CD1c-positive myeloid dendritic cell (primary cell): ENCODE measurements at regions not wholly inside any gene's neighbourhood (a gene's known extent, or its start where the extent isn't known, plus 50 kb on each side); places are given as distances from the start of the nearest gene placed in this dataset.
"Not testable (repeated sequence)": the region's sequence is repeated elsewhere in the genome, so short reads cannot be mapped to it uniquely, and the experiment has no call there.

Experiments used
- DNase-seq: peaks from one replicate; pipeline ENCODE4 v3.0.0-alpha.2; 2016; ENCODE audit errors: extremely low spot score

DNA sequence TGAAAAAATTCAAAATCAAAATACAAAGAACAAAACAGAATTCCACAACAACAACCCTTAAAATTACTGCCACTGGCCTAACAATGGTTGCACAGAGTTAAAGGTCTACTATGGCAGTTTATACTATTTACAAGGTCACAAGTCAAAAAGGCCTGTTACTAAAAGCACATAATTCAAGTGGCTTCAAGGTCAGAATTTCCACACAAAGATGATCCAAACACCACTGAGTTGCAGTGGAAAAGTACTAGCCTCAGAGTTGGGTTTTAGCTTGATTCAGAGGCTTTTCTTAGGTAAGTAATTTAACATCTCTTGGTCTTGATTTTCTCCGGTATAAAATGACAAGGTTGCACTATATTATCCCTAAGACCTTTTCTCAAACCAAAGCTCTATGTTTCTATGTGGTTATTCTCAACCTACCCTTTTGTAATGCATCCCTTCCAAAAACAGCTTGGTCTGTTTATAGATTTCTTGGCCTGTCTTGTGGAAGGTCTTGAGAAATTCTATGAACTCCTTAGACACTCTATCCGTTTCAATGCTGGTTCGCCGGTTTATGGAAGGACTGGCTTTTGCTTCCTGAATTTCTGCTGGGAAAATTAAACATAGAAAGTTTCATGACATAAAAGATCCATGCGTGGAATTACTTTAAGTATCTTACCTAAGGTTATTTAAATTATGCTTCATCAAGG, 69.5 kb downstream of the MDH2 start:
- not testable (repeated sequence) for DNase-seq

DNA sequence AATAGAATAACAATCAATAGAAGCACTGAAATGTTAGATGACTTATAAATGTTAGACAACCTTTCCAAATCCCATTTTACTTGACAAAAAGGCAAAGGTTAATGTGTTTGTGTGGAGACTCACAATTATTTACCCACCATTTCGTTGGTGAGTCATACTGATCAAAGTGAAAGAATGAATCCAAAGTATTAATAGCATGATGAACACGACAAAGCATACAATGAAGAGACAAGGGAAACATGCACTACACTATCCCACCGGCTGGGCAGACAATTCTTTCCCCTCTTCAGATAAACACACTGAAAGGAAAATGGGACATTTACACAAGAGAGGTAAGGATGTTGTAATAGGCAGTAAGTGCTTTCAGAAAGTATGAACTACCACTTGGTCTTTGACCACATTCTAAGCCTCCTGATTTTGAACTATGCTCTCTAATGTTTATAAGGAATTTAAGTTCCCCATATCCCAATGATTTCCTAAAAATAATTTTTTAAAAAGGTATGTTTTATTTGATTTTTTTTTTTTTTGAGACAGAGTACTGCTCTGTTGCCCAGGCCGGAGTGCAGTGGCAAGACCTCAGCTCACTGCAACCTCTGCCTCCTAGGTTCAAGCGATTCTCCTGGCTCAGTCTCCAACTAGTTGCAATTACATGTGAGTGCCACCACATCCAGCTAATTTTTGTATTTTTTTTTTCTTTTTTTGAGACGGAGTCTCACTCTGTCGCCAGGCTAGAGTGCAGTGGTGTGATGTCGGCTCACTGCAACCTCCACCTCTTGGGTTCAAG, 70.5 kb downstream of the MDH2 start:
- DNase-seq, result not testable (repeated sequence)

DNA sequence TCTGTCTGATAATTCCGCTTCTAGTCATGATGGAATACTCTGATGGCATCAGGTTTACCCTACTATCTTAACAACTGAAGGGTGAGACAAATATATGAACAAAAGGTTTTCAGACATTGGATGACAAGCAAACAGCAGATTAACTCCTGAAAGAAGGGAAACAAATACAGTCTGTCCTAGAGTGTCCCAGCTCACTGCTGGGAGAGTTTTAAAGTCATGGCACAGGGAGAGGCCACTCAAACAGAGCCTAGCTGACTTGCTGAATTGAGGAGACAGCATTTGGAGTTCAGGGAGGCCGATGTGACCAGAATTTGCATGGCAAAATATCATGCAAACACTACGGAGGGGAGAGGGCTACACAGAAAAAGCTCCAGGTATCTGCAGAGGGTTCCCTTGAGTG, 73.1 kb downstream of the MDH2 start:
- DNase-seq, result no peak

DNA sequence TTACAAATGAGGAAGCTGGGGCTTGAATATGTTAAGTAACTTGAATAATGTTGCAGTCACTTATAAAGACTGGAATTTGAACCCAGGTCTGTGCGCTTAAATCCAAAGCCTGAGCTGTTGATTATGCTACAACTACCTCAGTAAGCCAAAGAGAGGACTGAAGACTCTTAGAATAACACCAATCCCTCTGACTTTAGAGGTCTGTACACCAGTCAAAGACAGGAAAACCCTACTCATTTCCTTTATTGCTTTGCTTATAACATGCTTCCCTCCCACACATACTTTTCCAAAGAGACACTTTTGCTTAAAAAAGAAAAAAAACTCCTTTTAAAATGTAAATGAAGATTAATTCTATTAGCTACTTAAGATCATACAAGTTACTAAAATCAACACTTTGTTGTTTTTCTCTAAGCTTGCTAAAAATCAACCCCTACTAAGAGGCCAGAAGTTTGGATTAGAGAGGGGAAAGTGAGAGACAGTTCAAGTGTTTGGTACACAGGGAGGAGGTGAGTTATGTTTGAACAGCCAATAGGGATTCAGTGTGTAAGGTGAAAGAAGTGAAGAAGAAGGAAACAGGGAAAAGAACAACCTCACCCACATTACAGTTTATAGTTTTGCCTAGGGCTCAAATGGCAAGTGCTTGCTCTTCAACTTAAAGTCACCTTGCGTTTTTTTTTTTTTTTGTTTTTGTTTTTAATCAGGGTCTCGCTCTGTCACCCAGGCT, 74.8 kb downstream of the MDH2 start:
- peak; percentile 6 for DNase-seq

DNA sequence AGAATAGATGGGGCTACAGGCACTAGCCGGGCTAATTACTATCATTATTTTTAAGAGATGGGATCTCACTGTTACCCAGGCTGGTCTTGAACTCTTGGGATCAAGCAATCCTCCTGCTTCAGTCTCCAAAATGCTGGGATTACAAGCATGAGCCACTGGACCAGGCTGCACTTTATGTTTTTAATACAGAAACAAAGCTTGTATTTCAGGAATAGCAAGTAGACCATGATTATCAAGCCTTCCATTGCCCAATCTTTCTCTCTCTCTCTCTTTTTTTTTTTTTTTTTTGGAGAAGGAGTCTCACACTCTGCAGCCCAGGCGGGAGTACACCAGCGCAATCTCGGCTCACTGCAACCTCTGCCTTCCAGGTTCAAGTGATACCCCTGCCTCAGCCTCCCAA, 75.4 kb downstream of the MDH2 start:
- no peak for DNase-seq

DNA sequence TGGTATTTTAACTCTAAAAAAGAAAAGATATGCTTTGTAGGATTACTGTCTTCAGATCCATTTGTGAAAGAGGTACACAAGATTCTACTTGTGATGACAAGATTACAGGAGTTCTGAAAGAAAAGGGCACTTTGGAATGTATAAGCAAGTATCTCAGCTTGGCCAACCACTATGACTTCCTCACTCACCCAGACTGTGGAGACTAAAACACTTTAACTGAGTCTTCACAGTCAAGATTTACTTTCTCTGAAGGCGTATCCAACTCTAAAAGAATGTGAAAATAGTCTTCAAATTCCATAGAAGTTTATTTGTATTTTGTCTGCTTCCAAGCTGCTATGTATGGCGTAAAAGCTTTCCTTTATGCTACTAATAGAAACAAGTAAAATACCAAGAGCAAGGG, 76.1 kb upstream of the SRRM3 start:
- no peak for DNase-seq

DNA sequence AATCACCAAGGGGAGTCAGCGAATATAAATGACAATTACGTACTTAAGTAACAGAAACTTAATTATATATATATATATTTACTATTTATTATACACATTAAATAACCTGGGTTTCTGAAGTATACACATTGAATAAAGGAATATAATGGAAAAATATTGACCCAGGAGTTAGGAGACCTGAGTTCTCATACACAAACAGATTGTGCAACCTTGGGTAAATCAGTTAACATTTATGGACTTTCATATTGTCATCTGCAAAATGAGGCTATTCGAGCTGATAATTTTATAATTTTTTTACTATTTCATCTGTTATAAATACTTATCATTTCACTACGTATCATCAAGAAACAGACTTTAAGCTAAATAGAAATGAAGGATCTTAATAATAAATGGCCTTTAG, 75.1 kb upstream of the SRRM3 start:
- DNase-seq, result no peak

DNA sequence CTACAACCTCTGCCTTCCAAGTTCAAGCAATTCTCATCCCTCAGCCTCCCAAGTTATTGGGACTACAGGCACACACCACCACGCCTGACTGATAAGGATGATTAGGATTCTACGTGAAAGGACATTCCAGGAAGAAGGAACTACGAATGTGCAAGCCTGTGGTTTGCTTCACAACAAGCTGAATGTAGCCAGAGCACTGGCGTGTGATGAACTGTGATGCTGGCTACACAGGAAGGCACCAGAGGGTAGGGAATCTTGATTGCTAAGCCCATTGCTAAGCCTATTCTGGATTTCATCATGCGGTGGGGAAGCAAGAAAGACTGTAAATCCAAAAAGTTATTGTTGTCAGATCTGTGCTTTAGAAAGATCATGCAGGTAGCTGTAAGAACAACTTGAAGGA, 72.3 kb upstream of the SRRM3 start:
- no peak for DNase-seq

DNA sequence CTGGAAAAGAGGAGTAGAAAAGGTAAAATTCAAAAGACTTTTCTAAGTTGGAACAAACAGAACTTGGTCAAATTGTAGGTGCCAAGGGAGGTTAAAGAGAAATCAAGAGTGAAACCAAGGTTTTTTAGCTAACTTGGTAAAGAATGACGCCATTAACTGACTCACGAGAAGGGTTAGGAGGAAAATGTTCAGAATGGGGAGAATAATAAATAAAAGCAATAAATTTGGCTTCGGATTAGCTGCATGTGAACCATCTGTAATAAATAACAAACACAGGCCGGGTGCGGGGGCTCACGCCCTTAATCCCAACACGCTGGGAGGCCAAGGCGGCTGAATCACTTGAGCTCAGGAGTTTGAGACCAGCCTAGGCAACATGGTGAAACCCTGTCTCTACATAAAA, 71.9 kb upstream of the SRRM3 start:
- DNase-seq, result no peak

DNA sequence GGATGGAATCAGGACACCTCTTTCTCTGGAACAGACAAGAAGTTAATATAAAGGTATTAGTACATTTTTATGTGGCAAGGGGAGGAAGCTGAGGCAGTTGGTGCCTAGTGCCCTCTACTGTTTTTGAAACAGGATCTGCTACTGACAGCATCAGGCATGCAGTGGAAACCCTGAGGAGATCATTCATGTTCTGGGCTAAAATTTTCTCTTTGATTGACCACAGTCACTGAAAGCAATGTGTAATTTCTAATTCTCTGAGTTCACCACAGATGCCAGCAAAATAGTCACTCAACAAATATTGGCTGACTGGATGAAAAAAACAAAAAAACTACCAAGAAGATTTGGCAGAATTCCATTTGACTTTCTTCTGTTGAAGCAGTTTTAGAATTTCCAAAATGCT, 71.0 kb upstream of the SRRM3 start:
- peak; percentile 12 for DNase-seq

DNA sequence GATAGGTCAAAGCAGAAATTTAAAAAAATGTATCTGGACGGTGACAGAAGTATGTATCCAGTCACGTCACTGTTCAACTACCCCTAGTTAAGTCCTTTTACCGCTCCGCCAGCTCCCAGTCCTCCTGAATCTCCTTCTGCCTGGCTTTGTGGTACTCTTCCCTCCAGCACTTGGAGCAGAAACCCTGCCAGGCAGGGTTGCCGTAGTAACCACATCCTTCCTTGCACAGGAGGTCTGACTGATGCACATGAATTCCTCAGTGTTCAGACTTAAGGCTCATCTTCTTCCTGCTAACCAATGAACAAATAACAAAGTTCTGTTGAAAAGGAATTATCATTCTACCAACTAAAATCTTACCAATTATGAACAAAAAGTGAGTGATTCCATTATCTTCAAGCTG, 69.8 kb upstream of the SRRM3 start:
- DNase-seq, result not testable (repeated sequence)

DNA sequence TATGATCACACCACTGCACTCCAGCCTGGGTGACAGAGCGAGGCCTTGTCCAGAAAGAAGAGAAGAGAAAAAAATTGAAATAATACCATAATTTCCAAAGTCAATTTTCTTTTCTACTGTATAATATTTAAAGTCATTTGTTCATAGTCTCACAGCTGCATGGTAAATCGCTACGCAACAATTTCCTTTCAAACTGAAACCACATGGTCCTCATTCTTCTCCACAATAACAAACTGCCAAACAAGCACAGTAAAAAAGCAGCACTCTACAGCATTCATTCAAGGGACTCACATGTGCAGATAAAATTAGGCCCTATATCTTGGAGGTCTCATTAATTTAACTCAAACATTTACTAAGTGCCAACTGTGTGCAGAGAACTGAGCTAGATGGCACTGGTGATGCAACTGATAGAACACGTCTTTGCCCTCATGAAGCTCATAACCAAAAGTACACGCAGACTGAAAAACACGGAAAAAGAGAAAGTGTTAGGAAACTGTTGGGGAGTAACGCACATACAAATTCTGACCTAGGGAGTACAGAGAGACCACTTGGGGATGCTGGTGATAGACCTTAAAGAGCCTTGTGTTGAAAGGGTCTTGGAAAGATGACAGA, 68.4 kb upstream of the SRRM3 start:
- DNase-seq, result no peak

DNA sequence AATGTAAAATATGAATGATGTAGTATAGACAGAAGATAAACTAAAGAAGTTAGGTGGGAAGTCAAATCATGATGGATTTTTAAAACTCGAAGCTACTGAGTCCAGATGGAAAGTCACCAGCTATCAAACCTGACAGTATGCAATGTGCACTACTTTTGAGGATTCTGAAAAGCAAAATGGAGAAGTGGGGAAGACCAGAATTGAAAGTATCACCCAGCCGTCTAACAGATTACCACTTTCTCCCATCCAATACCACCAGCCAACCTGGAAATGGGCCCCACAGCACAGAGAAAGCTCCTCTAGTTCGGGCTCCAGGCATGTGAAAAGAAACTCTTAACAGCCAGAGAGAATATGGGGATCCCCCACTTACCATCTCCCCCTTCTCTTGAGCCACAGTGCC, 67.9 kb upstream of the SRRM3 start:
- DNase-seq, result peak; percentile 5

DNA sequence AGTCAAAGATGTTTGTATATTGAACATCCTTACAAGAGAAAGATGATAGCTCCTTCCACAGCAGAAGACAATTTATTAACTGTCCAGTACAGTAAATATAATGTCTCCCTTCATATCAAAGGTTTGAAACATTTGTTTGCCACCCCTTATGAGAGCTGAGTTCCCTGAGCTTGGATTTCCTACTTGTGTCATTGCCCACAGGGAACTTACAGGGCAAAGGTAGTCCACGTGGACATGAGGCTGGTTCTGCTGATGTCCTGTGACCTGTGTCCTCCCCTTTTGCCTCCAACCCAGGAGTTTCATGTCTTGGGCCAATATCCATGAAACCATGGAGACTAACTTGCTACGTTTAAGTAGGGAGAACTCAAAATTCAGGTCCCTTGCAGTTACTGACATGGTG, 66.4 kb upstream of the SRRM3 start:
- DNase-seq, result not testable (repeated sequence)

DNA sequence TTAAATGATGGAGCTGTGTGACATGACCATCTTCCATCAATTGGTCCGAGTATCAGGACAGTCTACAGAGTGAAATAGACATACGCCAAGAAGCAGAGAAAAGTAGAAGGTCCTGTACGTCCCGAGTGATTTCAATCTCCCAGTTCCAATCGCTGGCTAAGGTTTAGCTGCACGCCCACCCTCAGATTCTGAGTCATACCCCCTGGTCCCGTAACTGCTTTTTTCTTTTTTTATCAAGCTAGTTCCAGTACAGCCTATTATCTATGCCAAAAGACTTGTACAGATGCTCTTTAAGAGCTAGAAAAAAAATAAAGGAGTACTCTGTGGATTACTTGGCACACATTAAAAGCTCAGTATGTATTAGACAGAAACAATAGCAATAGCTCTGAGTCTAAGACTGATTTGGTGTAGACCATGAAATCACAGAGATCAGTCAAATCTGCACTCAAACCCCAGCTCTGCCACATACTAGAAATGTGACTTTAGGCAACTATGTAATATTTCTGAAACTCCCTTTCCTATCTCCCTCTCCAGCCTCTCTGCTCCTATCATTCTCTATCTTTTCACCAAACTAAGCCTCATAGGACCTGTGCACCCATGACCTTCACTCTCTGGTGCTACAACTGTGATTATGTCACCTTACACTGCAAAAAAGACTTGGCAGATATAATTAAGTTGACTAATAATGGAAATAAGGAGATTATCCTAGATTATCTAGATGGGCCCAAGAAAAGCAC, 63.0 kb upstream of the SRRM3 start:
- not testable (repeated sequence) for DNase-seq

DNA sequence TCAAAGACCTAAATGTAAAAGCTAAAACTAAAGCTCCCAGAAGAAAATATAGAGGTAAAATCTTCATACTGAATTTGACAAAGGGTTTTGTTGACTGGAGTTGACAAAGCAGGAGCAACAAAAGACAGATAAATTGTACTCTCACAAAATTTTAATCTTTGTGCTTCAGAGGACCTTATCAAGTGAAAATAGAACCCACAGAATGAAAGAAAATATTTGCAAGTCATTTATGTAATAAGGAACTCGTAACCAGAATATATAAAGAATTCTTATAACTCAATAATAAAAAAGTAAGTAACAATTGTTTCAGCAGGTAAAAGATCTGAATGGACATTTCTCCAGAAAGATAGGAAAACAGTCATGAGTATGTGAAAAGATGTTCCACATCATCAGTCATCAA, 62.0 kb upstream of the SRRM3 start:
- DNase-seq, result no peak

DNA sequence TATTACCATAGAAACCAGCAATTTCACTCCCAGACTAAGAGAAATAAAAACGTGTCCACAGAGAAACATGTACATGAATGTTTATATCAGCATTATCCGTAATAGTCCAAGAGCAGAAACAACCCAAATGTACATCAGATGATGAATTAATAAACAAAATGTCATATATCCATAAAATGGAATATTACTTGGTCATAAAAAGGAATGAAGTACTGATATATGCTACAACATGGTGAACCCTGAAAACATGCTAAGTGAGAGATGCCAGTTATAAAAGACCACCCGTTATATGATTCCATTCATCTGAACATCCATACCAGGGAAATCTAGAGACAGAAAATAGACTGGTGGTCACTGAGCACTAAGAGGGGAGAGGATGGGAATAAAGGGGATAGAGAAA, 61.4 kb upstream of the SRRM3 start:
- DNase-seq, result not testable (repeated sequence)

DNA sequence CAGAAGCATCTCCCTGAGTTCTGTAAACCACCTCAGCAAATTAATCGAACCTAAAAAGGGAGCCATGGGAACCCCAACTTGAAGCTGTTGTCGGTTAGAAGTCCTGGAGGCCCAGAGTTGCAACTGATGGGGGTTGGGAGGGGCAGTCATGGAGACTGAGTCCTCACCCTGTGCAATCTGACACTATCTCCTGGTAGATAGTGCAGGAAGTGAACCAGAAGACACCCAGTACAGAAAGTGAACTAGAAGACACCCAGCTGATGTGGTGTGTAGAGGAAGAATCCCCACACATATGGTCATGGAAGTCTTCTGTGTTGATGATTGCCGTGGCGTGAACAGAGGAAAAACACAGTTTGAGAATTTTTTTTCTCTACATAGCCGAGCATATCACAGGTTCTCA, 58.8 kb upstream of the SRRM3 start:
- no peak for DNase-seq

DNA sequence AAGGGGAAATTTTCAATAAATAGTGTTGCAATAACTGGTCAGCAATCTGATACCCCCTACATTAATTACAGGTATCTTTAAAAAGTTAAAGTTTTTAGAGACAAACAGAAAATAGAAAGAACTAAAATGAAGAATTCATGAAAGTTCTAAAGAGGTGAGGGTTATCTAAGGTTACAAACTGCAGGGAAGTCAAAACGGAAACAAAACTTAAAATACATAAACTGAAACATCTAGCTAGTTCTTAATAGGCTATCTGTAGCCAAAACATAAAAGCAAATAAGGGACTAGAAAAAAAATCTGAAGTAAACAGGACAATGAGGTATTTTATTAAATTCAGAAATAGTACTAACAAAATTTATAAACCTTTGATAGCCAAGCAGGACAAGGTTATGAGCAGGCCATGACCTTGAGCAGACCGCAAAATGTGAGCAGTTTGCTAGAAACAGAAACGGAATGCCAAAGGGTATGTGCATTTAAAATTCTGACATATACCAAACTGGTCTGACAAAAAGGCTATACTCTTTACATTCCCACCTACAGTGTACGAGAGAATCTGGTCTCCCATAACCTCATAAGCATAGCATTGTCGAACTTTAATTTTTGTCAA, 56.9 kb upstream of the SRRM3 start:
- not testable (repeated sequence) for DNase-seq

DNA sequence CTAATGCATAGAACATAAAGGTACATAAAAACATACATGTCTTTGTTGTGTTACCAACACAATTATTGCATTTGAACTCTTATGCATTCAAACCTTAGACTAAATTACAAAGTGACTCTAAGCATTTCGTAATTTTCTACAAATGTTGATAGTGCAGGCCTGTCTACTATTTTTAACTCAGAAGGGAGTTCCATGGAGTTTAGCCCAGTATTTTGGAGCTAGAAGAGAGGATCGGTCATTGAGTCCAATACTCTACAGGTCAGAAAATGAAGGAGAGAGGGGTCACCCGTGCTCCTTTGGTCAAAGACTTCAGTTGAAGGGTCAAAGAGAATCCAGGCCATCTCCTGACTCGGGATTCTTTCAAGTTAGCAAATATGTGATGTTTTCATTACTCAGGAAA, 55.3 kb upstream of the SRRM3 start:
- no peak for DNase-seq

DNA sequence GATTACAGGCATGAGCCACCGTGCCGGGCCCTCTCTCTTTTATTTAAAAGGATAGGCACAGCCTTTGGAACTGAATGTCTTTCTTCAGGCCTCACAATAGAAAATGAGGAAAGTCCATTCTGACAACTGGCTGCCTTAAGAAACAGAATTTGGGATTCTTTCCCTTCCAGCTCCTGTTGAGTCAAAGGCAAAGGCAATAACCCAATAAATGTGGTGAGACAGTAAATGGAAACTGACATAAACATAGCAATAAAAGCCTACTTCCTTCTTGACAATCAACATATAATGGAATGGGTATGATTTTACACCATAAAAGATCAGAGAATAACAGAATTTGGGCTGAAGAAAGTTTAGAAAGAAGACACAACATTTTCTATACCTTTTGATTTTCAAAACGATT, 52.7 kb upstream of the SRRM3 start:
- DNase-seq, result not testable (repeated sequence)
